Brain microvascular endothelial cell (primary cell): ENCODE measurements at regions not wholly inside any gene's neighbourhood (a gene's known extent, or its start where the extent isn't known, plus 50 kb on each side); places are given as distances from the start of the nearest gene placed in this dataset.

Experiments
- DNase-seq: peaks from one replicate; pipeline ENCODE4 v3.0.0-alpha.2; 2020
- H3K27ac ChIP-seq: fragments of 250-450 bp; sonication (Bioruptor Pico); 2 replicates; pipeline ENCODE4 v1.5.1; 2020; ENCODE audit warnings: mild to moderate bottlenecking, moderate library complexity
- H3K27me3 ChIP-seq: fragments of 250-450 bp; sonication (Bioruptor Pico); replicated peaks from 2 replicates; pipeline ENCODE4 v1.5.1; 2020; ENCODE audit warnings: mild to moderate bottlenecking
- H3K36me3 ChIP-seq: fragments of 250-450 bp; sonication (Bioruptor Pico); replicated peaks from 2 replicates; pipeline ENCODE4 v1.5.1; 2020; ENCODE audit warnings: mild to moderate bottlenecking
- H3K4me3 ChIP-seq: 2 replicates; pipeline ENCODE4 v1.5.1; 2011; ENCODE audit warnings: low read depth, mild to moderate bottlenecking, control low read depth, low read length, moderate library complexity
- CTCF ChIP-seq: IDR thresholded peaks from 2 replicates; pipeline ENCODE4 v1.5.1; 2011; ENCODE audit warnings: low read depth, mild to moderate bottlenecking, moderate library complexity, low read length, control low read depth, inconsistent platforms; ENCODE audit errors: missing control alignments
- in situ Hi-C: cut with HindIII; loops from 2 replicates; pipeline ENCODE4 v1.10.0; 2017; ENCODE audit warnings: low sequenced_read_pairs, low pct_ligation_motif_present

- H3K27me3 ChIP-seq: no peaks in the 10 kb centered on the region
- in situ Hi-C loops: no loop called here
- no peak for TF ChIP-seq CTCF
- no peak for DNase-seq
- H3K27ac ChIP-seq: no peak overlapping the region
- no peaks in the 10 kb centered on the region for H3K36me3 ChIP-seq
- H3K4me3 ChIP-seq: no peak overlapping the region
These were observed 268.1 kb upstream of the ATP5MC3 start for GRCh38 chr2:175449616-175450015.

GRCh38 chr2:175446201-175446600, 264.7 kb upstream of the ATP5MC3 start:
- in situ Hi-C loops: no loop called here
- Histone ChIP-seq H3K27ac (no peak overlapping the region), H3K27me3 (no peaks in the 10 kb centered on the region), H3K4me3 (no peak overlapping the region), H3K36me3 (no peaks in the 10 kb centered on the region)
- no peak for TF ChIP-seq CTCF
- DNase-seq: no peak

- in situ Hi-C loops: no loop called here
- no peak for TF ChIP-seq CTCF
- DNase-seq: no peak
- Histone ChIP-seq H3K27me3 (no peaks in the 10 kb centered on the region), H3K36me3 (no peaks in the 10 kb centered on the region), H3K27ac (no peak overlapping the region), H3K4me3 (no peak overlapping the region)
These were observed 263.8 kb upstream of the ATP5MC3 start for GRCh38 chr2:175445281-175445680.

- no peak overlapping the region for H3K4me3 ChIP-seq
- in situ Hi-C loops: no loop called here
- DNase-seq: no peak
- no peak for TF ChIP-seq CTCF
- no peaks in the 10 kb centered on the region for H3K36me3 ChIP-seq
- no peaks in the 10 kb centered on the region for H3K27me3 ChIP-seq
- no peak overlapping the region for H3K27ac ChIP-seq
These were observed 260.9 kb upstream of the ATP5MC3 start for GRCh38 chr2:175442441-175442840.

GRCh38 chr2:175441181-175441761, 259.8 kb upstream of the ATP5MC3 start:
- TF ChIP-seq CTCF: no peak
- in situ Hi-C loops: no loop called here

GRCh38 chr2:175439416-175439815, 257.9 kb upstream of the ATP5MC3 start:
- no peak overlapping the region for H3K4me3 ChIP-seq
- in situ Hi-C loops: no loop called here

More at GRCh38 chr2:175441181-175441761, 259.8 kb upstream of the ATP5MC3 start:
- no peaks in the 10 kb centered on the region for H3K27me3 ChIP-seq
- H3K36me3 ChIP-seq: no peaks in the 10 kb centered on the region
- H3K27ac ChIP-seq: no peak overlapping the region
- no peak overlapping the region for H3K4me3 ChIP-seq
- DNase-seq: no peak

More at GRCh38 chr2:175439416-175439815, 257.9 kb upstream of the ATP5MC3 start:
- DNase-seq: no peak
- H3K27me3 ChIP-seq: no peaks in the 10 kb centered on the region
- no peak overlapping the region for H3K27ac ChIP-seq
- TF ChIP-seq CTCF: no peak
- H3K36me3 ChIP-seq: no peaks in the 10 kb centered on the region
